ENCODE measurements at regions not wholly inside any gene's neighbourhood (a gene's known extent, or its start where the extent isn't known, plus 50 kb on each side); places are given as distances from the start of the nearest gene placed in this dataset.

GRCh38 chr1:82483146-82483545, 682.4 kb downstream of the ADGRL2 start:
- no peak for TF ChIP-seq POLR2A (IDR thresholded peaks at IDR 0.05)
- no peak for TF ChIP-seq CTCF (IDR thresholded peaks at IDR 0.05)
- TF ChIP-seq POLR2AphosphoS5 (IDR thresholded peaks at IDR 0.05): no peak
- no peak for TF ChIP-seq EP300 (IDR thresholded peaks at IDR 0.05)

All from upper lobe of left lung (tissue), 4 donors.